ENCODE measurements at regions not wholly inside any gene's neighbourhood (a gene's known extent, or its start where the extent isn't known, plus 50 kb on each side); places are given as distances from the start of the nearest gene placed in this dataset.
A peak's percentile ranks its signal among the peaks of the same experiment; 100 is the strongest.
"Not testable (repeated sequence)": the region's sequence is repeated elsewhere in the genome, so short reads cannot be mapped to it uniquely, and the experiment has no call there.

DNA sequence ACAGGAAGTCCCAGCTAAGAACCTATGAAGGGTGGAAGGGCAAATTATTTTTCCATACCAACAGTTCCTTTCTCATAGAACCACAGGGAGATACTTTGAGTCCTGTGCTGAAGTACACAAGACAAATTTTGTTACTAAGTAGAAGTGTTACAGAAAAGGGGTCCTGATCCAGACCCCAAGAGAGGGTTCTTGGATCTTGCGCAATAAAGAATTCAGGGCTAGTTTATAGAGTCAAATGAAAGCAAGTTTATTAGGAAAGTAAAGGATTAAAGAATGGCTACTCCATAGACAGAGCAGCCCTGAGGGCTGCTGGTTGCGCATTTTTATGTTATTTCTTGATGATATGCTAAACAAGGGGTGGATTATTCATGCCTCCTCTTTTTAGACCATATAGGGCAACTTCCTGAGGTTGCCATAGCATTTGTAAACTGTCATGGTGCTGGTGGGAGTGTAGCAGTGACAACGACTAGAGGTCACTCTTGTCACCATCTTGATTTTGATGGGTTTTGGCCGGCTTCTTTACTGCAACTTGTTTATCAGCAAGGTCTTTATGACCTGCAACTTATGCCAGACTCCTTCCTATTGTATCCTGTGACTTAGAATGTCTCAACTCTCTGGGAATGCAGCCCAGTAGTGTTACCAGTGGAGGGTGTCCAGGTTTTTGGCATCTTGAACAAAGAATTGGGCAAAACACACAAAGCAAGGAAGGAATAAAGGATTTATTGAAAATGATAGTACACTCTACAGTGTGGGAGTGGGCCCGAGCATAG, 409.4 kb downstream of the SH2D4B start:
- no peak for DNase-seq (ENCODE audit: low read depth in 2 of 2)

DNA sequence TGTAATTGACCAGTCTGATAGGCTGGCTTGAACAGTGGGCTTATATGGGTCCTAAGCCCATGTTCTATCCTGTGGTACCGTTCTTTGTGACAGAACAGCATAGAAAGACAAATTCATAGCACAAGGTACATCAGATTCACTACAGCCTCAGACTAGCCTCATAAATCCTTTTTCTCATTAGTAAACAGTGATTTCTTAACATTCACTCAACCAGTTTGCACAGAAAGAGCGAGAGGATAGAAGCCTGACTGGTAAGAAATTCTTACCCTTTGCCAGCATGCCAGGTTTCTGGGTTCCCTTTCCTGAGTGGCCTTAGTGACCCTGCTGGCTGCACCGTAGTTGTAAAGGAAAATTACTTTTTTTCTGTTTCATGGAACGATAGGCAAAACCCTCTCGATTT, 412.1 kb downstream of the SH2D4B start:
- DNase-seq (ENCODE audit: low read depth in 2 of 2) = no peak

DNA sequence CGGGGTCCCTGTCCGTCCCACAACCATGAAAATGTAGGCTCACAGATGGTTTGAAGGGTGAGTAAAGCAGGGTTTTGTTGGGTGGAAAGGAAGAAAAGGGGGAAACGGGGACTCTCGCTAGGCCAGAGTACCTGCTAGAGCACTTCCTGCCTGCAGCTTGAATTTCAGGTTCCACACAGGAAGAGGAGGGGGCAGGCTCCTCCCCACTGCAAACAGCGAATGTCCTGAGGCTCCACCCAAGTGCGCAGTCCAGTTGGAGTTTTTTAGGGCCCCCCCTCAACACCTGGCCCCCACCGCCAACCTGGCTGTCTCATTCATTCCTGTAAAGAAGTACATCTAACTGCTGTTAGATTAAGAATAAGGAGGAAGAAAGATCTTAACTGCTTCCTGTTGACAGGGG, 414.7 kb downstream of the SH2D4B start:
- DNase-seq (ENCODE audit: low read depth in 2 of 2) = no peak

DNA sequence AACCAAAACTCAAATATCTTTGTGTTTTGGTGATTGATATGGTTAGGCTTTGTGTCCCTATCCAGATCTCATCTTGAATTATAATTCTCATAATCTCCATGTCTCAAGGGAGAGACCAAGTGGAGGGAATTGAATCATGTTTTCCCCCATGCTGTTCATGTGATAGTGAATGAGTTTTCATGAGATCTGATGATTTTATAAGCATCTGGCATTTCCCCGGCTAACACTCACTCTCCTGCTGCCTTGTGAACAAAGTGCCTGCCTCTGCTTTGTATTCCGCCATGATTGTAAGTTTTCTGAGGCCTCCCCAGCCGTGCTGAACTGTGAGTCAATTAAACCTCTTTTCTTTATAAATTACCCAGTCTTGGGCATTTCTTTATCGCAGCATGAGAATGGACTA, 419.5 kb downstream of the SH2D4B start:
- no peak for DNase-seq (ENCODE audit: low read depth in 2 of 2)

DNA sequence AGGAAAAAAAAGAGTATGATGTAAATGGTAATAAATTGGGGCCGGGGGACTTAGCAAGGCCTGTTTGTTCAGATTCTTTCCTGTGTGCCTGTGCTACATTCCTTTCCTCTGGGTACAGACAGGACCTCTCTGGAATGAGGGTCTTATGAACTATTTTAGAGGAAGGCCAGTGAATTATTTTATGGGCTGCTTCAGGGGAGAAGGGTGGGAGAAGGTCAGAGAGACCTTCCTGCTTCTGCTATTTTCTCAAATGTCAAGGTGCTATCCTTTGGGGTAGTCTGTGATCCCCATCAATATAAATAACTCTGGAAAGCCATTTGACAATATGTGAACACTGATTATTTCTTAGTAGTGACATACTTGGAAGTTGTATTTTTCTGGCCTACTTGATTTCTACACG, 426.5 kb downstream of the SH2D4B start:
- DNase-seq (ENCODE audit: low read depth in 2 of 2) = no peak

DNA sequence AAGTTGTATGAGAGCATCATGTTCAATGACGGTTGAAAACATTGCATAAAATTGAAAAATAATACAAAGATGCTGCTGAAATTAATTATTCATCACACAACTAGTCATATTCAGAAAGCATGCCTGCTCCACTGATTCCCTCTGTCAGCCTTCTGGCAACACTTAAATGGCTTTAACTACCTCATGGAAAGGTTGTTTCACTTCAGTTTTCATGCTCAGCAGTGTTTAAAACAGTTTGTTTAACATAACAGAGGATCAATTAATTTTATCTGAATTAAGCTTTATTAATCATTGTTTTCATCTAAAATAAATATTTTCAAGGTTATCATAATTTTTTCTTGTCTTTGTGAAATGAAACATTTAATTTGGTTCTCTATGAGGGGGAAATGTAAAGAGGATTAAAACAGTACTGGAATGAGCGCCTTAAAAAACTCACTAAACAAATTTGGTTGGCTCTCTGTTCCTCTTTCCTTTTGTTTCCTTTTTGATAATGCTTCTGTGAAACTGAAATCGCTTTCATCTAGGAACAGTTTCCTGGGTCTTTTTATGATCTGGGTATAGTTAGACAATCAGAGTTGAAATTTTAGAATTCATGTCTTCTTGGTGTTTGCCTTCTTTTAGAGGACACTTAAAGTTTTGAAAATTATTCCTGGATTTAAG, 427.4 kb downstream of the SH2D4B start:
- no peak for DNase-seq (ENCODE audit: low read depth in 2 of 2)

DNA sequence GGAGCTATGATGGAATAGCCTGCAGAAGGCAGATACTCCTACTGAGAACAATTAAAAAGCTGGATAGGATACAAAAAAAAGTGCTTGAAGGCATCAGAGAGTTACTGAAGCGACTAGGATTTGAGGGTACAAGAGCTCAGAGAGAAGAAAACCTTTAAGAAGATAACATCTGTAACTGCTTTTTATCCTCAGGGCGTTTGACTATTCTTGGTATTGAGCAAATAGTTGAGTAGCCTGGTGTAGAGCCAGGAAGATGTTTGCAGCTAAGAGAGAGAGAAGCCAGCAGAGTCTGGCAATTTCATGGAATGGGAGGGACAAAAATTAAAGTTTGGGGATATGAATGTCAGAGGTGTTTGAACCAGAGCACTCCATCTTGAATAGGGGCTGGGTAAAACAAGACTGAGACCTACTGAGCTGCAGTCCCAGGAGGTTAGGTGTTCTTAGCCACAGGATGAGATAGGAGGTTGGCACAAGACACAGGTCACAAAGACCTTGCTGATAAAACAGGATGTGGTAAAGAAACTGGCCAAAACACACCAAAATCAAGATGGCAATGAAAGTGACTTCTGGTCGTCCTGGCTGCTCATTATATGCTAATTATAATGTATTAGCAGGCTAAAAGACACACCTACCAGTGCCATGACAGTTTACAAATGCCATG, 428.8 kb downstream of the SH2D4B start:
- no peak for DNase-seq (ENCODE audit: low read depth in 2 of 2)

DNA sequence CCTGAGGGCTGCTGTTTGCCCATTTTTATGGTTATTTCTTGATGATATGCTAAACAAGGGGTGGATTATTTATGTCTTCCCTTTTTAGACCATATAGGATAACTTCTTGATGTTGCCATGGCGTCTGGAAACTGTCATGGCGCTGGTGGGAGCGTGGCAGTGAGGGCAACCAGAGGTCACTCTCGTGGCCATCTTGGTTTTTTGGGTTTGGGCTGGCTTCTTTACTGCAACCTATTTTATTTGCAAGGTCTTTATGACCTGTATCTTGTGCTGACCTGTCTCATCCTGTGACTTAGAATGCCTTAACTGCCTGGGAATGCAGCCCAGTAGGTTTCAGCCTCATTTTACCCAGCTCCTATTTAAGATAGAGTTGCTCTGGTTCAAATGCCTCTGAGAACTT, 429.7 kb downstream of the SH2D4B start:
- not testable (repeated sequence) for DNase-seq (ENCODE audit: low read depth in 2 of 2)

DNA sequence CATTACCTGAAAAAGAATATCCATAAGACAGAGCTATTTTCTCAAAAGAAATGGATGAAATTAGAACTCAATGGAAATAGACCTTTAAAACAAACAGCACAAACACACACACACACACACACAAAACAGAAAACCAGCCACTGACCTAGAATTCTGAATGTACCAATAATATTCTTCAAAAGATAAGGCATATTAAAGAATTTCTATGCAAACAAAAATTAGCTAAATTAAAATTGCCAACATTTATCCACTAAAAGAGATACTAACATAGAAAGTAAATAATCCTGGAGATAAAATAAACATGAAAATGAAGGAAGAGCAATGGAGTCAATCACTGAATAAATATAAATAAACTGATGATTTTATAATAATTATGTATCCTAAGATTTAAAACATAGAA, 431.2 kb downstream of the SH2D4B start:
- no peak for DNase-seq (ENCODE audit: low read depth in 2 of 2)

DNA sequence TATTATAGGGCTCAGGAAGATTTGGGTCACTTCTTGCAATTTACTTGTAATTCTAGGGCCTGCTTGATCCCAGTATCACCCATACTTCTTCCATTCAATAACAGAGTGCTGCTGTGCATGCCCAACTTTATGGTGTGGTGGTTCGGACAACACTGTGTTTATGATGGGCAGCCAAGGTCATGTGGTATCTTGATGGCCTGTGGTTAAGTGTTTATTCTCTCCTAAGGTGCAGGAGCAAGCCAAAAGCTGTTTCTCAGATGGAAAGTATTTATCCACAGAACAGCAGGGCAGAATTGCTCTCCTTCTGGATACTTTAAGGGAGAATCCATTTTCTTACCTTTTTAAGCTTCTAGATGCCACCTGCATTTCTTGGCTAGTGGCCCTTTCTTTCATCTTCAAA, 433.8 kb downstream of the SH2D4B start:
- no peak for DNase-seq (ENCODE audit: low read depth in 2 of 2)

DNA sequence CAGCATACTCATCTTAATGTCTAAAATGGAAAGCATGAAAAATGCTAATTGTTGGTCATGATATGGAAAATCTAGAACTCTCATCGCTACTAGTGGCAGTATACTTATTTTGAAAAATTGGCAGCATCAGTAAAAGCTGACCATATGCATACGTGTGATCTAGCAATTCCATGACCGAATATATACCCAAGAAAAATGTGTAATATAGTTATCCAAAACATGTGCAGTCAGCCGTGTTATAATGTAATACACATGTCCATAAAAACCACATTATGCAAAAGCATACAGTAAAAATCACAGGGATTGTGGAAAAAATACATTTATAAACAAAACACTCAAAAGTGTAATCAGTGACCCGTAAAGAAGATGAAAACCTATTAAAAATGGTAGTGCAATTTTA, 439.0 kb downstream of the SH2D4B start:
- no peak for DNase-seq (ENCODE audit: low read depth in 2 of 2)

DNA sequence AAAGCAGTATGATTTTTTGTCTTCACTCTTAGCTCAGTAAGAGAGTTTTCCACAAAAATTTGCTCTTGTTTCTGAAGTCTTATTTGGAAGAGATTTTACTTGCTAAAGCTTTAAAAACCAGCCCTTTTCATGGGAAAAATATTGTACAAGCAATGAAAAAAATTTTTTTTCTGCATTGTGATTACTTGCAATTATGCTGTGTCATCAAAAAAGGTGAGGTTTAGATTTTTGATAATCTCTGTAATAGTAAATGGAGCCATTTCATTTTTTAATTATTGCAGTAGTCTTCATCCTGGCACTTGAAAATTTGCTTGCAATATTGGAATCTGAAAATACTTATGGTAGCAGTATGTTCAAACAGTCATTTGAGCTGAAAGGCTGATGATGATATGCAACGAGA, 447.4 kb downstream of the SH2D4B start:
- no peak for DNase-seq (ENCODE audit: low read depth in 2 of 2)

DNA sequence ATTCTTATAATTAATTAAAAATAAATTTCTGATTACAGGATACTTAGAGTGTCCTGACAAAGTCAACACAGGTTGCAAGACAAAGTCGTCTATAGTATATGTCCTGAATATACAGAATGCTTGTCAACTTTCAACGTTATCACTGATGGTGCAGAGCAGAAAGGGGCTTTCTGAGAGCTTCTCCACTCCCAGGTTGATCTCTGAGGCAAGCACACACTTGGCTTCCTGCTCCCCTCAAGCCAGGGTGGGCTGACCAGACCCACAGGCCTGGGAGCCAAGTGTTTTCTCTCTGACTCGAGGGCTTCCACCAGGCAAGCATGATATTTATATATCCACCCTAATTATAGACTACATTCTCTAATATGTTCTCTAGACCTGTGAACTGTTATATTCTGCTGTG, 448.9 kb downstream of the SH2D4B start:
- DNase-seq (ENCODE audit: low read depth in 2 of 2) = no peak

DNA sequence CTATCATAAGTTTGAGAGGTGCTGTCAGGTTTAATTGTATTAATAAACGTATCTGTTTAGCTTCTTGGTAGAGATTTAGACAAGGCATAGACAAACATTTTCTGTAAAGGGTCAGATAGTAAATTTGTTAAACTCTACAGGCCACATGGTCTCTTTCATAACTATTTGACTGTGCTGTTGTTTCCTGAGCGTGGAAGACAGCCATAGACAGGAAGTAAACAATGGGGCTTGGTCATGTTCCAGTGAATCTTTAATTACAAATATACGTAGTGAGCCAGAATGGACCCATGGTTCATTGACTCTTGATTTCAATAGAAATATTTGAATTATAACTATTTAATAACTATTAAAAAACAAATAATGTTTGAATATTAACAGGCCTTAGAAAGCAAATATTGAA, 451.1 kb downstream of the SH2D4B start:
- no peak for DNase-seq (ENCODE audit: low read depth in 2 of 2)

DNA sequence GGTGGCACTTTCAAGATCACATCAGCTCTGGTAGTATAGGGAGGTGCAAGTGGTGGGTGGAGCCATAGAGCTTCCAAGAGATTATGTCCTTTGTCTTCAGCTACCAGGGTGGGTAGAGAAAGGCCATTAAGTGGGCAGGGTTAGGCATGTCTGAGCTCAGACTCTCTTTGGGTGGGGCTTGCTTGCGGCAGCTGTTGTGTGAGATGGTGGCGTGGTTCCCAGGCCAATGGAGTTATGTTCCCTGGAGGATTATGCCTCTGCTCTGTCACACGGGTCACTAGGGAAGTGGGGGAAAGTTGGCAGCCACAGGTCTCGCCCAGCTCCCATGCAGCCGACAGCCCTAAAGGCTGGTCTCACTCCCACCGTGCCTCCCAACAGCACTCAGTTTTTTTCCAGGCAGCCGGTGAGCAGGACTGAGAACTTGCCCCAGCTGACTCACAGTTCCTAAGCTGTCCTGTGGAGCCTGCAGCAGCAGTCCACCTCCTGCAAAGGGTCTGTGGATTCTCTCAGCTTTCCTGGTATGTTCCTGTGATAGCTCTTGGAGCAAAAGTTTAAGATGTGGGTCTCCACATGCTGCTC, 459.0 kb downstream of the SH2D4B start:
- no peak for DNase-seq (ENCODE audit: low read depth in 2 of 2)

DNA sequence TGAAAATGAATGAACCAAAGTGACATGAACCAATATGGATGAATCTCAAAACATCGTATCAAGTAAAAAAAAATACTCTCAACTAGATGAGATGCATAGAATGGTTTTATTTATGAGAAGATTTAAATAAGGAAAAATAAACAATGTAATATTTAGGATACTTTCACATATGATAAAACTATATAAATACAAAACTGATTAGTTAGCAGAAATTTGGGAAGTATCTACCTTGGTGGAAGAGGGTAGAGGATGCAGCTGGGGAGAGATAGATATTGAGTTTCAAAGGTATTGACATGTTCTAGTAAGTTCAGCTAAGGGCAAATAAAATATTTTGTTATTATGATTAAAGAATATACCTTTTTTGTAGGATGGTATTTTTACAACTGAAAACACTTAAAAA, 463.1 kb downstream of the SH2D4B start:
- DNase-seq (ENCODE audit: low read depth in 2 of 2) = no peak

DNA sequence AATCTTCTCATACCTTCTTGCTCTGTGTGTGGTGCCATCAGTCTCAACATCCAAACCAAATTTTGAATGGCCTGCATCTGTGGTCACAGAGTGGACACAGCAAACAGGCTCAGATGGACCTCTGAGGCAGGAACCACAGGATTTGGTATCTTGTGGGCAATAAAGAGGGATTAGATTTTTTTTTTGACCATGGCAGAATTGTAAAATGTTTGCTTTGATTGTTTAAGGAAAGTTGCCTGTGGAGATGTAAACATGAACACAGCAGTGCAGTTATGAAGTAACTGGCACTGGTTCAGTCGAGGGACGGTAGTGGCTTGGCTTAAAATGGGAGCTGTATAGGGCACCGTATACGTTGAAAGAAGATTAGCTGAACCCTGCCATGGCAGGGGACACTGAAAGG, 464.7 kb downstream of the SH2D4B start:
- no peak for DNase-seq (ENCODE audit: low read depth in 2 of 2)

DNA sequence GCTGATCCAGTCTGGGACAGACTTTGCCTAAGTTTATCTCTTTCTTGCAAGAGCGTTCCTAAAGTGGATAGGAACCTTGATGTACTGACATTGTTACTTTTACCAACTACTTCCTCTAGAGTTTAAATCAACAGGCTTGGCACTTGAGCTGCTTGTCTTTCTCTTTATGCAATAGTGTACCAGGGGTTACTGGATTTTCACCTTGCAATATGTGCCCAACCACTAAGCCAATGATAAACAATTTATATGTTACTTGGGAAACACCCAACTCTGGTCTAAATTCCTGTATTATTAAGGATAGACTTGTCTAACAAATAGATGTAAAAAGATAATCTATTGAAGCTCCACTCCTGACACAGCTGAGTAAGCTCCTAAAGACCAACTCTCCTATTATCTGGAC, 470.2 kb downstream of the SH2D4B start:
- DNase-seq (ENCODE audit: low read depth in 2 of 2) = no peak

DNA sequence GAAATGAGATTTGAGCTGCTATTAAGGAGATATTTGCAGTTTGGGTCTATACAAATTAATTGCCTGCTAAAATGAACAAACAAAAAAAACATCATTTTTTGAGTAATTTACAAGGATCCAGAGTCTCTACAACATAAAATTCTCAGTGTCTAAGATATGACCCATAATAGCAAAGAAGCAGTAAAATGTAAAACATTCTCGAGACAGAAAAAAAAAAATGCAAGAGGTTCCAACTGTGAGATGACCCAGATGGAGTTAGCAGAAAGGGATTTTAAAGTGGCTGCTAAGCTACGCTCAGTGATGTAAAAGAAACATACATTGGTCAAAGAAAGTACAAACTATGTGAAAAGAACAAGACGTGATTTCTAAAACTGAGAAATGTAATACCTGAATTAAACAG, 471.0 kb downstream of the SH2D4B start:
- no peak for DNase-seq (ENCODE audit: low read depth in 2 of 2)

DNA sequence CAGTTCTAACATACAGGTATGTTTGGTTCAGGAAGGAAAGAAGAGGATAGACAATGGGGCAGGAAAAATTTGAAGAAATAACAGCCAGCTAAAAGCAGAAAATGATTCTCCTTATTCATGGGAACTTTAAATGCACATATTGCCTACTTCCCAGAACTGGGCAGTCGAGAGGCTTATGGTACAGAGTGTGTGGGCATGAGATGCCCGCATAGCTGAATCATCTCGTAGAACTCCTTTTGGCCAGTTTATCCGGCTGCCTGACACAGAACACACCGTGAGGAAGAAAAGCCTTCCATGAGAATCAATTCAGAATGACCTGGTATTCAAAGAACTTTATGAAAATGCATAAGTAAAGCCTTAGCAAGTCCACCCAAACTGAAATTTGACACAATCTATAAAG, 471.6 kb downstream of the SH2D4B start:
- no peak for DNase-seq (ENCODE audit: low read depth in 2 of 2)

DNA sequence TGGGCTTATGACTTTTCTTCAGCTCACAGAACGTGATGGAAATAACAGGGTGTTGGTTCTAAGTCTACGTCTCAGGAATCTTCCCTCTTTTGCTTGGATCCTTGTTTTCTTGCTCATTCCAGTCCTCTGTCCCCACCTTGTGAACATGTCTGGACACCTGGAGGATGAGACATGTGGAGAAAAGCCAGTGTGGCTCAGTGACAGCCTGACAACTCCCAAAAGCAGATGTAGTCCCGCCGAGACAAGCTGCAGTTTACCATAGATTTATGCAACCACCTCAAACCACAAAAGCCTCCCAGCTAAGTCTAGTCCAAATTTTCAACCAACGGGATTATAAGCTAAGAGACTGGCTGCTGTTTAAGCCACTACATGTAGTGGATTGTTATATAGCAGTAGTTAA, 476.1 kb downstream of the SH2D4B start:
- DNase-seq (ENCODE audit: low read depth in 2 of 2) = no peak

DNA sequence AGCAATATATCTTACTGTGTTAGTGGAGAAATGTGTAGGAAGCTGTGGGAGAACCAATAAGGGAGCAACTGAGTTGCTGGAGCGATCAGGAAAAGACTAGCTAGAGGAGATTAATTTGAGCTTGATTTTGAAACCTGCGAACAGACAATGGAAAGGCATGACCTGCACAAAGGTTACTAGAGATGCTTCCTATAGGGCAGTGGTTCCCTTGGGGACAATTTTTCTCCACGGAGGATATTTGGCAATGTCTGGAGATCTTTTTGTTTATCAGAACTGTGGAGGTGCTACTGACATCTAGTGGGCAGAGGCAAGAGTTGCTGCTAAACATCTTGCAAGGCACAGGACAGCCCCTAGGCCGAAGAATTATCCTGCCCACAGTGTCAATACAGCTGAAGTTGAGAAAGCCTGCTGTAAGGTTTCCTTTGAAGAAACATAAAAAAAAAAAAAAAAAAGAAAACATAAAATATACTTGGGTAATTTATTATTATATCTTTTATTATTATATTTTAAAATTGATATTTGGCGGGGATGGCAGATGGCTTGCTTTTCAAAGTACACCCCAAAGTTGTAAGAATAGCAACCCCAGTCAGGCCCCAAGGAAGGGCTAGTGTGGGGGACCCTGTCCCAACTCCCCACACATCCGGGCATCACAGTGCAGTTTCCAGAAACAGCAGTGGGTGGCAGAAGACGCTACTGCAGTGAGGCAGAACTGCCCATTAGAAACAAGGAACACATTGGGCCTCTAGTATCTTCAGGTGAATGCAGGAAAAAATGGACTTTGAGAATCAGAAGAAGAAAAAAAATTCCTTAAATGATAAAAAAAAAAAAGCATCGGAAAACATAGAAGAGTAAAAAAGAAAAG, 481.6 kb downstream of the SH2D4B start:
- DNase-seq (ENCODE audit: low read depth in 2 of 2) = peak; percentile 27 to 32
